Medulla oblongata (tissue), 1 donor: ENCODE measurements at regions not wholly inside any gene's neighbourhood (a gene's known extent, or its start where the extent isn't known, plus 50 kb on each side); places are given as distances from the start of the nearest gene placed in this dataset.
"Not testable (repeated sequence)": the region's sequence is repeated elsewhere in the genome, so short reads cannot be mapped to it uniquely, and the experiment has no call there.

ENCODE experiments used
- DNase-seq: peaks from one replicate; pipeline ENCODE4 v3.0.0-alpha.2; 2015; ENCODE audit errors: extremely low spot score

DNA sequence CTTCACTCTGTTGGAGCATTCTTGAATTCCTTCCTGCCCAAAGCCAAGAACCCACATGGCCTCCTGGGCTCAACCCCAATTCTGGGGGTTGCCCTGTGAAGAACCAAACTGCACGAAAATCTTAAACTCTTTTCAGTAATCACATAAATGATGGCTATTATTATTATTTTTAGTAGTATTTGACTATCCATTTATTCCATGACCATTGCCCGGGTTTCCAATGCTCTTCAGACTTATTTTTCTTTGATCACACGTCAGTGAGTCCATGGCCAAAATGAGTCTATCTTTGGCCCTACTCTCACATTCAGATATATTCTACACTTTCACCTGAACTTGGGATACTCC lies 185.9 kb downstream of the AVL9 start:
- no peak for DNase-seq

DNA sequence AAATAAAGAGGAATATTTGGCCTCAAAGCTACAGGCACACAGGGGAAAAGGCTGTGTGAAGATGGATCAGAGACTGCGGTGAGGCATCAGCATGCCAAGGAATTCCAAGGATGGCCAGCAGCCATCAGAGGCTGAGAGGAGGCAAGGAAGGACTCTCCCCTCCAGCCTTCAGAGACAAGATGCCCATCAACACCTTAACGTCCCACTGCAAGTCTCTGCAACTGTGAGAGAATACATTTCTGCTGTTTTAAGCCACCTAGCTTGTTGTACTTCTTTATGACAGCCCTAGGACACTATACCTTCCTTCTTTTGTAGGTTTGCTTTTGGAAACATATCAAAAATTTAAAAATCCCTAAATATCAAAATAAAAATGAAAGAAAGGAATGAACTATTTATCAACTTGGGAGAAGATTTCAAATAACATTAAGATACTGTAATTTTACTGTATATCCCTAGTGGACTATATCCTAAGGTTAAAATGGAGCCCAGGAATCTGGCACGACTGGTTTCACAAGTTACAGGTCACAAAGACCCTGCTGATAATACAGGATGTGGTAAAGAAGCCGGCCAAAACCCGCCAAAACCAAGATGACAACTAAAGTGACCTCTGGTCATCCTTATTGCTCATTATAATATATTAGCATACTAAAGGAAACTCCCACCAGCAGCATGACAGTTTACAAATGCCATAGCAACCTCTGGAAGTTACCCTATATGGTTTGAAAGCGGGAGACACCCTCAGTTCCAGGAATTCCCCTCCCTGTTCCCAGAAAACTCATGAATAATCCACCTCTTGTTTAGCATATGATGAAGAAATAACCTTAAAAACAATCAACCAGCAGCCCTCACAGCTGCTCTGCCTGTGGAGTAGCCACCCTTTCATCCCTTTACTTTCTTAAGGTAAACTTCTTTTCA lies 185.2 kb downstream of the AVL9 start:
- DNase-seq, result no peak

DNA sequence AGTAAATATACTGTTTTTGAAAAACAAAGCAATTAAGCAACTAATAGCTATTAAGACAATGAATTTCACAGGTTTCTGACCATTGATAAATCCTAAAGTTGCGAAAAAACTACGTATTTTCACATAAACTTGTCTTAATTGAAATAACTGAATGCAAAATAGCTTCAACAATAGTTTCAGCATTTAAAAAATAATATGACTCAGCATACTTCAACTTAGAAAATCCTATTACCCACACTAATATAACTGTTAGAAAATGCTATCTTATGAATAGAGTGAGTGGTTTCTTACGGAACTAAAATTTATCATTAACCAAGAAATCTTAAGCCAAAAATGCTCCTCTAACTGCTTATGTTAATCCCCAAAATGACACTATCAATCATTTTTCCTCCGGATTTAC lies 183.9 kb downstream of the AVL9 start:
- no peak for DNase-seq

- DNase-seq, result no peak
Measured at GRCh38 chr7:32677593-32677992, 182.3 kb downstream of the AVL9 start.

GRCh38 chr7:32676249-32676941 lies 181.1 kb downstream of the AVL9 start:
- no peak for DNase-seq

DNA sequence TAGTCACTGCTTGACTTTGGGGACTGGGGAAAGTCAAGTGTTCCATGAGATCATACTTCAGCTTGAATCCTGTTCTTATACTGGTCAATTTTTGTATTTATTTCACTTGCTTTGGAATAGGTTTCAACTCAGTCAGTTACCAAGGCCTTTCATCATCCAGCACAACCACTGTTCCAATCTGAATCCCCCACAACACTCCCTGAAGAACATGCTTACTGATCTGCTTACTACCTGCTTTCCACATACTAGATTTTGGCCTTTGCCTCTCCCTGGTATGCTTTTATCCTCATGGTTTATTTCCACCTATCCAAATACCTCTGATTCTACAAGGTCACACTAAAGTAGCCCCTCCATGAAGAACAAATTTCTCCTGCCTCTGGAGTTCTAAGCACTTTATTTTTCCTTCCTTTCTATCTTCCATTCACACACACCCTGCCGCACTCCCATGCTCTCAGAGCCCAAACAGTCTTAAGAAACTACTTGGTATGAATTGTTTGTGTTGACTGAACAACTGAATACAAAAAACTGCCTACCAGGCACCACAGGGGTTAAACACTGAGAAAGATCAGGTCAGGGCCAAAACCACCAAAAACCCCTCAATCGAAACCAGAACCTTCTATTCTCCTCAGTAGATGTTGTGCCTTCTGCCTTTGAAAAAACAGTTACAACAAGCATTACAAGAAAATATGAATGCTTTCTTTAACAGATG lies 178.1 kb downstream of the AVL9 start:
- no peak for DNase-seq

- peak; percentile 37 for DNase-seq
Measured at GRCh38 chr7:32670110-32671025, 175.1 kb downstream of the AVL9 start.

DNA sequence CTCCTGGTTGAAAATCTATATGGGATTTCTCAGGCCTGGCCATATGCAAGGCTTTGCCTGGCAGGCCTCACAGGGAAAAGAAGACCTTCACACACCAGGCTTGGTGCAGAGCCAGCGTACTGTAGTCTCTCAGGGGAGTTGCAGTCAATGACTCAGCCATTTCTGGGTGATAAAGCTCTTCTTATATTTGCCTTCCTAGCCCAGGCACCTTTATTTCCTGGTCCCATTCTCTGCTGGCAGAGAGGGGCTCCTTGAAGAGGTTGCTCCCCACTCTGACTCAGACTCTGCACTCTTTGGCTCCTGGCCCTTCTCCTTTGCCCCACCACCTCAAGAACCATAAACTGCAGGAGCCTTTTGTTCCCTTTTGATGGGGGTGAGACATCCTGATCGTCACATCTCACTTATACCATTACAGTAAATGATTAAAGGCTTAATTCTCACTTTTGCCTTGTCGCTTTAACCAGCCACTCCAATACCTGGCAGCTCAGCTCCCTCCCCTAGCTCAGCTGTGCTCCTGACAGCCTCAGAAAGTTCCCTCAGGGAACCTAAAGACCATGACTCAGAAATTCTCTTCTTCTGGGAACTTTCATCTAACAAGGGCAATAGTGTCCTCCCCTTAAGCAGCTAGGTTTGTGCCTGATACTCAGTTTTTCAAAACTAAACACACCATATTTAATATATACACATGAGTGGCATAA lies 174.0 kb downstream of the AVL9 start:
- DNase-seq, result not testable (repeated sequence)

DNA sequence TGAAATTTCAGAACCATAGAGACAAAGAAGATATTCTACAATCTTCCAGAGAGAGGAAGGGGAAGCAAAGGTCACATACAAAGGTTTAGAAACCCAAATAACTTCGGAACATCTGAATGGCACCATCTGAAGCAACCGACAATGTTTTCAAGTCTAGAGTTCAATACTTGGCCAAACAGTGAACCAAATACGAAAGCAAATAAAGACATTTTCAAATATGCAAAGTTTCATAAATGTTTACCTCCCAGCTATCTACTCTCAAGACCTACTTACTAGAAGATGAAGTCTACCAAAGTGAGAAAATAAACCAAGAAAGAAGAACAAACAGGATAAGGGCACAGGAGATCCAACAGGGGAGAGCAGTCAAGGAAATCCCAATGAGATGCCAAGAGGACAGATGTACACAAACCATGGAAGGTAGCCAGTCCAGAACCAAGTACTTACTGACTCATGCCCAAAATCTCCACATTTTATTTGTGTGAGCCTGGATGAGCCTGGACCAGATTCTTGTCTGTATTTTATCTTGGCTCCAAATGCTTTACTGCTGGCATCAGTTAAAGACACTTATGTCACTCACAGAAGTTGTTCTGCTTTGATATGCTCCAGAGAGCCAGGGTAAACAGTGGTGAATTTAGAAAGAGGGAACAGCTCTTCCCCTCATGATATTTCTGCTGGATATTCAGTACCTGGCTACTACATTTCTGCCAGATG lies 173.3 kb downstream of the AVL9 start:
- not testable (repeated sequence) for DNase-seq

DNA sequence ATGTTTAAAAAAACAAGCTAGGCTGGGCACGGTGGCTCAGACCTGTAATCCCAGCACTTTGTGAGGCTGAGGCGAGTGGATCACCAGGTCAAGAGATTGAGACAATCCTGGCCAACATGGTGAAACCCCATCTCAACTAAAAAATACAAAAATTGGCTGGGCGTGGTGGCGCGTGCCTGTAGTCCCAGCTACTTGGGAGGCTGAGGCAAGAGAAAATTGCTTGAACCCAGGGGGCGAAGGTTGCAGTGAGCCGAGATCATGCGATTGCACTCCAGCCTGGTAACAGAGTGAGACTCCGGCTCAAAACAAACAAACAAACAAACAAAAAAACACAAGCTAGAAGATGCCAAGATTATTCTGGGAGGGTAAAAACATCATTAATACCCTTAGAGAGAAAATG lies 172.3 kb downstream of the AVL9 start:
- not testable (repeated sequence) for DNase-seq

DNA sequence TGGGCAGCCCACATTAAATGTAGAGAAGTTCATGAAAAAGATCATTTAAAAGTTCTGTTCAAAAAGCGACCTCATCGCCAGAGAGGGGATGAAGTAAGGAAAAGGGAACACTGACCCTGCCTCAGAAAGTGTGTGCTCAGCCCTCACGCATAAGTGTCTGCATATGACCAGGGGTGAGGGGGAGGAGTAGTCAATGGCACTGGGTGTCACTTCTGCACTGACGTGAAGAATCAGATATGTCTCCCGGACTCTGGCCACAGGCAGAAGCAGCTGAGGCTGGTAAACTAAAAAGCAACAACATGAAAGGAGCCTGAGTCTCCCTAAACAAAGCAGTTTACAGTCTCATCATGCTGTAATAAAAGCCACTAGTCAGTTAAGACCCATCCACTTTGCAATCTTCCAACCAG lies 168.5 kb downstream of the AVL9 start:
- DNase-seq, result not testable (repeated sequence)

DNA sequence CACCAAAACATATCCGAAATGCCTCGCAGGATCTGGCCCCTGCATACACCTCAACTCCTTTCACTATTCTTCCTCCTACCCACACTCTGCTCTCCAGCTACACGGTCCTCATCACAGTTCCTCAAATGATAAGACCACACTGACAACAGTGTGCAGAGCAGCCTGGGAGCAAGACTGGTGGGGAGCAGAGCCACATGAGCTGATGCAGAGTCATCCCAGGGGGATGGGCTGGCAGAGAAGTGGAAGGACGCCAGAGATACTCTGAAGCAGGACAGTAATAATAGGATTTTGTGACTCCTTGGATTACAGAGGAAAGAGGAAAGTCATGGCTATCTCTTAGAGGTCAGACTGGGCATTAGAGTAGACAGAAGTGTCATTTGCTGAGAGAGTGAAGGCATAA lies 167.2 kb downstream of the AVL9 start:
- DNase-seq, result not testable (repeated sequence)

DNA sequence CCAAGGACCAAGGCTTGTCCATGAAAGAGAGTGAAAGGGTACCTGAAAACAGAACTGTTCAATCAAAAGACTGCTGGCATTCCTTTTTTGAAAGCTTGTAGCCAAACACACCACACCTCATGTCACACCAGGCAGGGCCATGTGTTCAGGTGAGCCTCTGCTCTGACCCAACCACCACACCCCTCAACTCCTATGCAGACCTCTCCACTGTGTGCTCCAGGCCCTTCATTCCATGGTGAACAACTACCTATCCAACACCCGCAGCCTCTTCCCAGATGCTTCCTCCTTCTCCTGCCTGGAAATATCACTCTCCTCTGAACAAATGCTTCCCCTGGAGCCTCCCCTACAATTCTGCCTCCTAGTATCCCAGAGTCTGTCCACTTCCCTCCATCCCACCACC lies 166.6 kb downstream of the AVL9 start:
- no peak for DNase-seq

GRCh38 chr7:32661501-32661900 lies 166.2 kb downstream of the AVL9 start:
- DNase-seq, result no peak

- no peak for DNase-seq
Measured at GRCh38 chr7:32660936-32661335, 165.6 kb downstream of the AVL9 start.

GRCh38 chr7:32659853-32660252 lies 164.6 kb downstream of the AVL9 start:
- DNase-seq, result no peak

DNA sequence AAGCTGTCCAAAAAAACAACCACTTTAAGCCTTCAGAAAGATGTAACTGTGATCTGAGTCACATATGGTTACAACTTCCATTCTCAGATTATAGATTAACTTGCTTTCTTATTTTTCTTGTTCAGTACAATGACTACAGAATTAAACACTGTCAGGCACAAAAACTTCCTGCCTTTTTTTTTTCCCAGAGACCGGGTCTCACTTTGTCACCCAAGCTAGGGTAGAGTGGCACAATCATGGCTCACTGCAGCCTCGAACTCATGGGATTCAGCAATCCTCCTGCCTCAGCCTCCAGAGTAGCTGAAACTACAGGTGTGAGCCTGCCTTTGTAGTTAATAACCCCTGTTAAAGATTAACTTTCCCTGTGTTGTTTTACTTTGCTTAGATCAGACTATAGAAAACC lies 163.2 kb downstream of the AVL9 start:
- DNase-seq, result no peak

DNA sequence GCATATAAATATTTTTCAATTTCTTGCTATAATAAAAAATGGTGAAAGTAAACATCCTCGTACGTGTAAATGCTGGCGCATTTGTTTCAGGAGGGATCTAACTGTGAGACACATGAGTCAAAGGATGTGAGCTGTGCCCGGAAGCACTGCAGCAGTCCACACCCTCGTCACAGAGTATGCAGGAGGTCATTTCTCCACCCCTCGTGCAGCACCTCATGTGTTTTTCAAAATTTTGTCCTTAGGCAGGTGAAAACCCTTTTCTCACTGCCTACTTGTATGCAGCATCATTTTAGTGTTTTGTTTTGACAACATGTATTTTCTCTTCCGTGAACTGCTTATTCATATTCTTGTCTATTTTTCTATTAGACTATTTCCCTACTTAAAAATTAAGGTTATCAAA lies 162.7 kb downstream of the AVL9 start:
- no peak for DNase-seq

DNA sequence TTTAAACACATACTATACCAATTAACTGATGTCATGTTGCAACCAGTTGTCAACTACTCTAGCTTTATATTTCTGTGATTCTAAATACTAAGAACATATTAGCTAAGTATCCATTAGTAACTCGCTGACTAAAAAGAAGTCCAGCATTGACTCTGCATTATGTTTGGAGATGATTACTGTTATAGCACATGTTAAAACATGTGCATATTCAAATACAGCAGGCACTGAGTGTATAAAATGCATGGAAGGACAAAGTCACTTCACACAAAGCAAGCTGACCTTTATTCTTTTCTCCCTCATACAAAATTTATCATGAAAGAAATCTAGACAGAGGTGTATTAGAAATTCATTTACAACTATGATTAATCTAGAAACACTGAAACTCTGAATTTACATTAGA lies 159.3 kb downstream of the AVL9 start:
- not testable (repeated sequence) for DNase-seq

DNA sequence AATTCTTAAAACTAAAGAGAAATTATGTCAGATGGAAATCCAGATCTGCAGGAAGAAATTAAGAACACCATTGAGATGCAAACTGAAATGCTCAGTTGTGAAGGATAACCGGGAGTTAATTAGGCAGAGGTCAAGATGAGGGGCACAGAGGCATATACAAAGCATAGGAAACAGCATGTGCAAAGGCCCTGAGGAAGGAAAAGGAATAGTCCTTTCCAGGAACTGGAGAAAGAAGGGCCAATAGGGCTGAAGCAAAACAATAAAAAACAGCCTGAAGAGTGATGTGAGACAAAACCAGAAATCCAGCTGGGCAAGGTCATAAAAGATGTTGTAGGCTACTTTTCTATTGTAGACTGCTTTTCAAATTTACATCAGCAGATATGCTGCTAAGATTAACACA lies 155.1 kb downstream of the AVL9 start:
- DNase-seq, result not testable (repeated sequence)
